H1 (cell line): ENCODE measurements at regions not wholly inside any gene's neighbourhood (a gene's known extent, or its start where the extent isn't known, plus 50 kb on each side); places are given as distances from the start of the nearest gene placed in this dataset.

Experiments
- CTCF ChIA-PET: fragments of 300-600 bp; sonication (Branson Sonifier 250); formaldehyde crosslinking; loops from one replicate; lab custom pipeline; 2021; ENCODE audit not compliant: partially characterized antibody; lab: Charles Lee
- POLR2A ChIA-PET: fragments of 300-600 bp; sonication (Branson Sonifier 250); formaldehyde crosslinking; loops from one replicate; lab custom pipeline; 2021; ENCODE audit warnings: inconsistent platforms; ENCODE audit not compliant: partially characterized antibody; lab: Charles Lee
- DNase-seq, 2 experiments: peaks; one replicate each; pipeline versions ENCODE4 v3.0.0 to v3.0.0-alpha.2; 2010 to 2022; ENCODE audit warnings: low spot score in 2 of 2, low read depth in 1 of 2, mixed read lengths in 1 of 2
- FAIRE-seq: peaks from 2 replicates; lab custom pipeline; 2011; peaks lifted over from hg19 to GRCh38; lab: Jason Lieb, UNC
- H2AFZ ChIP-seq: 2 replicates; pipeline ENCODE4 v1.8.1; 2012; ENCODE audit warnings: low read length, inconsistent platforms
- H2AK5ac ChIP-seq: 2 replicates; pipeline ENCODE4 v1.6.1; 2013; ENCODE audit warnings: low read depth, low read length
- H2BK120ac ChIP-seq: replicated peaks from 2 replicates; pipeline ENCODE3; 2013; ENCODE audit warnings: low read depth, low read length, inconsistent platforms
- H2BK12ac ChIP-seq: 2 replicates; pipeline ENCODE4 v1.6.1; 2013; ENCODE audit warnings: low read depth, low read length
- H2BK15ac ChIP-seq: 2 replicates; pipeline ENCODE4 v1.6.1; 2013; ENCODE audit warnings: low read length
- H2BK20ac ChIP-seq: 2 replicates; pipeline ENCODE4 v1.6.1; 2013; ENCODE audit warnings: low read length
- H2BK5ac ChIP-seq: 2 replicates; pipeline ENCODE4 v1.6.1; 2013; ENCODE audit warnings: low read depth, low read length
- H3K14ac ChIP-seq: 2 replicates; pipeline ENCODE4 v1.6.1; 2013; ENCODE audit warnings: inconsistent platforms; ENCODE audit not compliant: insufficient read length
- H3K18ac ChIP-seq: 2 replicates; pipeline ENCODE4 v1.6.1; 2013; ENCODE audit warnings: low read length; ENCODE audit errors: extremely low read depth
- H3K23ac ChIP-seq: 2 replicates; pipeline ENCODE4 v1.6.1; 2013; ENCODE audit warnings: inconsistent platforms; ENCODE audit not compliant: insufficient read length
- H3K23me2 ChIP-seq: 2 replicates; pipeline ENCODE4 v1.6.1; 2013; ENCODE audit warnings: low read depth, low read length
- H3K27ac ChIP-seq: 2 replicates; pipeline ENCODE4 v1.6.1; 2011; ENCODE audit warnings: low read depth, low read length, inconsistent platforms
- H3K27me3 ChIP-seq, 4 experiments: replicated peaks in 1 of 4; 1 replicate in 1 of 4; 2 replicates in 3 of 4; pipeline versions ENCODE4 v1.6.1 to v1.8.1; 2011 to 2013; ENCODE audit warnings: low read length in 3 of 4, mild to moderate bottlenecking in 3 of 4, inconsistent platforms in 2 of 4, mixed read lengths in 2 of 4, moderate library complexity in 1 of 4; ENCODE audit not compliant: control insufficient read depth in 3 of 4, insufficient read depth in 3 of 4; ENCODE audit errors: extremely low read depth in 1 of 4
- H3K36me3 ChIP-seq, 4 experiments: 2 replicates each; pipeline versions ENCODE4 v1.6.1 to v1.8.1; 2011 to 2013; ENCODE audit warnings: mild to moderate bottlenecking in 4 of 4, low read length in 3 of 4, moderate library complexity in 2 of 4, control low read depth in 1 of 4, inconsistent platforms in 1 of 4; ENCODE audit not compliant: insufficient read depth in 4 of 4, control insufficient read depth in 2 of 4
- H3K4ac ChIP-seq: replicated peaks from 2 replicates; pipeline ENCODE3; 2013; ENCODE audit warnings: low read length, low read depth, mixed read lengths, inconsistent platforms; ENCODE audit not compliant: insufficient read length
- H3K4me1 ChIP-seq, 4 experiments: replicated peaks in 1 of 4; 1 replicate in 1 of 4; 2 replicates in 3 of 4; pipeline versions ENCODE4 v1.6.1 to v1.8.1; 2011 to 2013; ENCODE audit warnings: low read length in 3 of 4, inconsistent platforms in 2 of 4, mixed read lengths in 1 of 4; ENCODE audit not compliant: insufficient read depth in 4 of 4, control insufficient read depth in 3 of 4
- H3K4me2 ChIP-seq, 2 experiments: 2 replicates each; pipeline versions ENCODE4 v1.6.1 to v1.8.1; 2011 to 2013; ENCODE audit warnings: low read depth in 2 of 2, low read length in 2 of 2, control low read depth in 1 of 2, inconsistent platforms in 1 of 2, mild to moderate bottlenecking in 1 of 2; ENCODE audit not compliant: insufficient read depth in 1 of 2
- H3K4me3 ChIP-seq, 4 experiments: fragments of 200-600, 300-600 bp in 1 of 4; sonication (generic), shearing (Covaris generic), sonication (Bioruptor Twin) in 1 of 4; 2 replicates each; pipeline versions ENCODE4 v1.5.1 to v1.8.1; 2011 to 2016; ENCODE audit warnings: low read length in 4 of 4, low read depth in 3 of 4, control low read depth in 2 of 4, inconsistent platforms in 2 of 4, mild to moderate bottlenecking in 2 of 4, mixed read lengths in 1 of 4, moderate library complexity in 1 of 4; ENCODE audit not compliant: insufficient read depth in 2 of 4; ENCODE audit errors: extremely low read depth in 1 of 4
- H3K56ac ChIP-seq: replicated peaks from 2 replicates; pipeline ENCODE3; 2013; ENCODE audit warnings: low read depth, mild to moderate bottlenecking, mixed read lengths, low read length, inconsistent platforms; ENCODE audit not compliant: insufficient read length
- H3K79me1 ChIP-seq: 2 replicates; pipeline ENCODE4 v1.6.1; 2013; ENCODE audit warnings: low read depth, low read length, control low read depth
- H3K79me2 ChIP-seq, 2 experiments: 2 replicates each; pipeline versions ENCODE4 v1.6.1 to v1.8.1; 2012 to 2013; ENCODE audit warnings: low read length in 2 of 2, mild to moderate bottlenecking in 2 of 2, inconsistent platforms in 1 of 2; ENCODE audit not compliant: insufficient read depth in 2 of 2, control insufficient read depth in 1 of 2
- H3K9ac ChIP-seq, 4 experiments: replicated peaks in 1 of 4; 1 replicate in 1 of 4; 2 replicates in 3 of 4; pipeline versions ENCODE4 v1.6.1 to v1.8.1; 2011 to 2013; ENCODE audit warnings: low read depth in 3 of 4, low read length in 3 of 4, control low read depth in 2 of 4, mild to moderate bottlenecking in 2 of 4, moderate library complexity in 2 of 4, inconsistent platforms in 1 of 4; ENCODE audit errors: extremely low read depth in 1 of 4
- H3K9me3 ChIP-seq, 2 experiments: 2 replicates each; pipeline versions ENCODE4 v1.6.1 to v1.8.1; 2012 to 2013; ENCODE audit warnings: mild to moderate bottlenecking in 2 of 2, moderate library complexity in 2 of 2, control low read depth in 1 of 2, inconsistent platforms in 1 of 2, low read depth in 1 of 2, low read length in 1 of 2, mixed read lengths in 1 of 2; ENCODE audit not compliant: insufficient read depth in 2 of 2
- H4K20me1 ChIP-seq, 2 experiments: replicated peaks in 1 of 2; 2 replicates each; pipeline versions ENCODE3 to v1.8.1; 2011 to 2013; ENCODE audit warnings: inconsistent platforms in 2 of 2, low read length in 2 of 2, mild to moderate bottlenecking in 1 of 2; ENCODE audit not compliant: insufficient read depth in 2 of 2, control insufficient read depth in 1 of 2
- H4K5ac ChIP-seq: 2 replicates; pipeline ENCODE4 v1.6.1; 2013; ENCODE audit warnings: low read length, low read depth, mixed read lengths, inconsistent platforms; ENCODE audit not compliant: insufficient read length
- H4K8ac ChIP-seq: 2 replicates; pipeline ENCODE4 v1.8.0; 2013; ENCODE audit warnings: mild to moderate bottlenecking, moderate library complexity, low read length, inconsistent platforms; ENCODE audit not compliant: insufficient read depth; ENCODE audit errors: extremely low read depth
- H4K91ac ChIP-seq: replicated peaks from 2 replicates; pipeline ENCODE3; 2013; ENCODE audit warnings: low read length, mixed read lengths, inconsistent platforms; ENCODE audit not compliant: insufficient read length
- POLR2A ChIP-seq, 2 experiments: IDR thresholded peaks; 1 replicate in 1 of 2; 2 replicates in 1 of 2; pipeline ENCODE4 v1.6.1; 2011; ENCODE audit warnings: low read depth in 2 of 2, low read length in 2 of 2, mild to moderate bottlenecking in 2 of 2; ENCODE audit errors: control extremely low read depth in 1 of 2
- POLR2AphosphoS5 ChIP-seq: IDR thresholded peaks from 2 replicates; pipeline ENCODE4 v1.6.1; 2011; ENCODE audit warnings: low read depth, low read length
- RXRA ChIP-seq: IDR thresholded peaks from 2 replicates; pipeline ENCODE4 v1.6.1; 2011; ENCODE audit warnings: low read depth, mild to moderate bottlenecking, low read length, moderate library complexity; ENCODE audit not compliant: insufficient read depth
- TAF1 ChIP-seq: IDR thresholded peaks from 2 replicates; pipeline ENCODE4 v1.6.1; 2011; ENCODE audit warnings: mild to moderate bottlenecking, low read depth, low read length
- WGBS, 2 experiments: shearing (Covaris generic) in 1 of 2; methylation state at CpG; one replicate each; pipeline versions ENCODE4 v1.1.6 to v1.1.7; 2013 to 2015; ENCODE audit warnings: low lambda C conversion rate in 2 of 2, mixed read lengths in 2 of 2, inconsistent platforms in 1 of 2, low coverage in 1 of 2, missing lambda C conversion rate in 1 of 2; ENCODE audit not compliant: insufficient replicate concordance in 2 of 2, insufficient coverage in 1 of 2, insufficient read length in 1 of 2; ENCODE audit errors: extremely low coverage in 1 of 2, missing lambda C conversion rate in 1 of 2; 5-methylcytosine and 5-hydroxymethylcytosine counted together

DNA sequence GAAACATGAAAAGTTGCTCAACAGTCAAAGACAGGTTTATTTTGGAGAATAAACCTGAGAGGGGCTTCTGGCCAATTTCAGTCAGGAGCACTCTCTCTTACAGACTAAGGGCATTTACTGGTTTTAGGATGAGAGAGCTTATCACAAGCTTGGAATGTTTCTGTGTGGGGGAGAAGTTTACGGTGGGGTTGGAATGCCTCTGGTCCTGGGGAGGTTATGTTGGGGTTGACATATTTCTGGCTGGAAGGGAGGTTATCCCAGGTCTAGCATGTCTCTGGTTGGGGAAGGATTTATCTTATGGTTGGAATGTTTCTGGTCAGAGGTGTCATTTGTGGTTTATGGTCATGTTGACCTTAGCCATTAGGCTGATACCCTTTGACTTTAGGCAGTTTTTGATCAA lies 1867.3 kb downstream of the EFNA5 start:
- Histone ChIP-seq H3K4me3 (no peak overlapping the region), H2BK120ac (no peak overlapping the region), H2BK20ac (no peak overlapping the region), H4K8ac (no peak overlapping the region), H2AFZ (no peak overlapping the region), H3K9ac (no peak overlapping the region), H3K23ac (no peak overlapping the region), H4K91ac (no peak overlapping the region), H2BK5ac (no peak overlapping the region), H3K27ac (no peak overlapping the region), H3K4me2 (no peak overlapping the region), H4K20me1 (no peaks in the 10 kb centered on the region), H3K36me3 (peaks cover 0 to 5% (median 0%) of the 10 kb centered on the region in 4 experiments; a peak in 1 of 8 replicates), H4K5ac (no peak overlapping the region), H3K14ac (no peak overlapping the region), H3K9me3 (peaks cover 0 to 14% of the 10 kb centered on the region in 2 experiments; a peak in 1 of 4 replicates), H2BK15ac (no peak overlapping the region), H2BK12ac (no peak overlapping the region), H3K4ac (no peak overlapping the region), H3K56ac (no peak overlapping the region), H3K79me1 (no peaks in the 10 kb centered on the region), H3K4me1 (no peaks in the 10 kb centered on the region), H2AK5ac (no peak overlapping the region), H3K23me2 (no peaks in the 10 kb centered on the region), H3K18ac (no peak overlapping the region), H3K27me3 (no peaks in the 10 kb centered on the region), H3K79me2 (no peaks in the 10 kb centered on the region)
- ChIA-PET POLR2A (no interaction called here), CTCF (no interaction called here)
- DNase-seq (no peak), FAIRE-seq (no peak)
- TF ChIP-seq POLR2AphosphoS5 (no peak), POLR2A (IDR thresholded peaks at IDR 0.05; ENCODE audit: control extremely low read depth in 1 of 2, low read depth in 2 of 2, low read length in 2 of 2) (no peak), RXRA (no peak), TAF1 (no peak)
- 100% methylated on average over 1 of the region's 1 CpG; no CpG with 5 or more reads in 1 of the 2 experiments for WGBS, 2 experiments
